ENCODE measurements at regions not wholly inside any gene's neighbourhood (a gene's known extent, or its start where the extent isn't known, plus 50 kb on each side); places are given as distances from the start of the nearest gene placed in this dataset.

- TF ChIP-seq CTCF (IDR thresholded peaks at IDR 0.05; ENCODE audit: insufficient read depth, low read depth, low read length): no peak
- TF ChIP-seq EZH2 (IDR thresholded peaks at IDR 0.05; ENCODE audit: insufficient read depth, low read length): no peak
These were observed 277.3 kb downstream of the MATN1 start for GRCh38 chr1:30446095-30446494.
